IMR-90 (cell line): ENCODE measurements at regions not wholly inside any gene's neighbourhood (a gene's known extent, or its start where the extent isn't known, plus 50 kb on each side); places are given as distances from the start of the nearest gene placed in this dataset.

Source experiments
- ATAC-seq: fragments of 200-7000 bp; cut with Tn5 transposase; 2 replicates; pipeline ENCODE4 v1.9.1; 2020; ENCODE audit warnings: low read depth, mild to moderate bottlenecking, moderate library complexity
- BruUV-seq: library from RNA; stranded (reverse); fragments of 400-500 nt; replicated peaks from 2 replicates; lab custom pipeline; 2021; lab: Mats Ljungman, UMichigan
- CTCF ChIA-PET: fragments of 300-600 bp; formaldehyde crosslinking; extraction: SDS; loops from one replicate; lab custom pipeline; 2021; ENCODE audit warnings: antibody characterized with exemption; lab: Yijun Ruan, JAX
- POLR2A ChIA-PET: fragments of 300-600 bp; sonication (Branson Sonifier 250); formaldehyde crosslinking; loops from one replicate; lab custom pipeline; 2022; ENCODE audit warnings: antibody characterized with exemption; ENCODE audit not compliant: unreplicated experiment; lab: Charles Lee
- DNase-seq: peaks from one replicate; pipeline ENCODE4 v3.0.0; 2013
- H2AFZ ChIP-seq: replicated peaks from 2 replicates; pipeline ENCODE3; 2013; ENCODE audit warnings: low read length, mild to moderate bottlenecking; ENCODE audit not compliant: poor library complexity
- H2AK5ac ChIP-seq: 2 replicates; pipeline ENCODE4 v1.6.1; 2013; ENCODE audit warnings: low read depth, low read length, inconsistent platforms
- H2AK9ac ChIP-seq: replicated peaks from 2 replicates; pipeline ENCODE3; 2013; ENCODE audit warnings: mild to moderate bottlenecking, low read depth, low read length, moderate library complexity; ENCODE audit not compliant: poor library complexity
- H2BK120ac ChIP-seq: 2 replicates; pipeline ENCODE4 v1.6.1; 2013; ENCODE audit warnings: low read depth, low read length, inconsistent platforms
- H2BK15ac ChIP-seq: 3 replicates; pipeline ENCODE4 v1.6.1; 2013; ENCODE audit warnings: low read depth, low read length, inconsistent platforms
- H2BK20ac ChIP-seq: 2 replicates; pipeline ENCODE4 v1.6.1; 2013; ENCODE audit warnings: low read depth, mild to moderate bottlenecking, inconsistent platforms, low read length, moderate library complexity
- H2BK5ac ChIP-seq: 2 replicates; pipeline ENCODE4 v1.6.1; 2013; ENCODE audit warnings: mild to moderate bottlenecking, low read depth, low read length, inconsistent platforms; ENCODE audit not compliant: poor library complexity, severe bottlenecking
- H3K14ac ChIP-seq: replicated peaks from 2 replicates; pipeline ENCODE4 v1.6.1; 2013; ENCODE audit warnings: low read depth, low read length, inconsistent platforms
- H3K18ac ChIP-seq: 2 replicates; pipeline ENCODE4 v1.6.1; 2013; ENCODE audit warnings: low read depth, low read length, control low read depth
- H3K23ac ChIP-seq: 2 replicates; pipeline ENCODE4 v1.6.1; 2013; ENCODE audit warnings: low read depth, low read length, inconsistent platforms
- H3K27ac ChIP-seq: 2 replicates; pipeline ENCODE4 v1.5.1; 2013; ENCODE audit warnings: mild to moderate bottlenecking, control low read depth, low read length; ENCODE audit not compliant: insufficient read depth
- H3K27me3 ChIP-seq: 2 replicates; pipeline ENCODE4 v1.6.1; 2013; ENCODE audit warnings: low read length; ENCODE audit not compliant: control insufficient read depth, insufficient read depth
- H3K36me3 ChIP-seq: 2 replicates; pipeline ENCODE4 v1.6.1; 2013; ENCODE audit warnings: low read length, mixed read lengths; ENCODE audit not compliant: control insufficient read depth, insufficient read depth
- H3K4ac ChIP-seq: 2 replicates; pipeline ENCODE4 v1.6.1; 2013; ENCODE audit warnings: low read depth, low read length, inconsistent platforms
- H3K4me1 ChIP-seq: 2 replicates; pipeline ENCODE4 v1.6.1; 2013; ENCODE audit warnings: low read length, mixed read lengths; ENCODE audit not compliant: control insufficient read depth, insufficient read depth
- H3K4me2 ChIP-seq: 2 replicates; pipeline ENCODE4 v1.6.1; 2013; ENCODE audit warnings: low read depth, mild to moderate bottlenecking, control low read depth, low read length, moderate library complexity
- H3K4me3 ChIP-seq: 2 replicates; pipeline ENCODE4 v1.5.1; 2013; ENCODE audit warnings: low read depth, mild to moderate bottlenecking, control low read depth, low read length, moderate library complexity; ENCODE audit not compliant: insufficient read depth
- H3K56ac ChIP-seq: 2 replicates; pipeline ENCODE4 v1.6.1; 2013; ENCODE audit warnings: low read length, inconsistent platforms; ENCODE audit not compliant: insufficient read depth; ENCODE audit errors: extremely low read depth
- H3K79me1 ChIP-seq, 2 experiments: 2 replicates each; pipeline ENCODE4 v1.6.1; 2013; ENCODE audit warnings: low read length in 2 of 2, inconsistent platforms in 1 of 2, low read depth in 1 of 2
- H3K9ac ChIP-seq: 2 replicates; pipeline ENCODE4 v1.6.1; 2013; ENCODE audit warnings: low read depth, low read length, control low read depth
- H3K9me1 ChIP-seq: 2 replicates; pipeline ENCODE4 v1.6.1; 2013; ENCODE audit warnings: low read length, inconsistent platforms; ENCODE audit not compliant: insufficient read depth
- H3K9me3 ChIP-seq: 2 replicates; pipeline ENCODE4 v1.6.1; 2013; ENCODE audit warnings: low read length; ENCODE audit not compliant: control insufficient read depth, insufficient read depth
- H4K20me1 ChIP-seq: 2 replicates; pipeline ENCODE4 v1.6.1; 2013; ENCODE audit warnings: low read length, inconsistent platforms; ENCODE audit not compliant: insufficient read depth
- H4K5ac ChIP-seq: 2 replicates; pipeline ENCODE4 v1.6.1; 2013; ENCODE audit warnings: mild to moderate bottlenecking, low read depth, low read length, control low read depth
- H4K8ac ChIP-seq, 2 experiments: 2 replicates each; pipeline ENCODE4 v1.6.1; 2013; ENCODE audit warnings: low read depth in 2 of 2, low read length in 2 of 2, control low read depth in 1 of 2, inconsistent platforms in 1 of 2
- H4K91ac ChIP-seq: 2 replicates; pipeline ENCODE4 v1.6.1; 2013; ENCODE audit warnings: low read depth, low read length, inconsistent platforms; ENCODE audit not compliant: insufficient read depth
- POLR2A ChIP-seq: IDR thresholded peaks from 2 replicates; pipeline ENCODE4 v1.6.1; 2012; ENCODE audit warnings: mild to moderate bottlenecking, low read depth, low read length
- SMC3 ChIP-seq: fragments of 150-350 bp; IDR thresholded peaks from 2 replicates; pipeline ENCODE4 v1.6.1; 2016; ENCODE audit warnings: low read depth, mild to moderate bottlenecking, antibody characterized with exemption, low read length, moderate library complexity
- WGBS, 2 experiments: methylation state at CpG; one replicate each; pipeline versions ENCODE4 v1.1.5 to v1.1.7; 2013; ENCODE audit warnings: missing lambda C conversion rate in 2 of 2; ENCODE audit not compliant: insufficient read length in 1 of 2; ENCODE audit errors: extremely low coverage in 2 of 2; 5-methylcytosine and 5-hydroxymethylcytosine counted together
- dilution Hi-C: fragments of 300-500 bp; cut with HindIII; formaldehyde crosslinking; loops from one replicate; pipeline ENCODE4 v1.14.3; 2018; ENCODE audit warnings: low sequenced_read_pairs; ENCODE audit not compliant: unreplicated experiment
- in situ Hi-C: fragments of 300-500 bp; cut with MboI; formaldehyde crosslinking; loops from 3 replicates; pipeline ENCODE4 v1.14.3; 2019; ENCODE audit warnings: low sequenced_read_pairs, inconsistent platforms, mixed read lengths
- intact Hi-C: fragments of 100-400 bp; cut with micrococcal nuclease; formaldehyde crosslinking; loops from 2 replicates; pipeline ENCODE4 v1.10.0; 2022

DNA sequence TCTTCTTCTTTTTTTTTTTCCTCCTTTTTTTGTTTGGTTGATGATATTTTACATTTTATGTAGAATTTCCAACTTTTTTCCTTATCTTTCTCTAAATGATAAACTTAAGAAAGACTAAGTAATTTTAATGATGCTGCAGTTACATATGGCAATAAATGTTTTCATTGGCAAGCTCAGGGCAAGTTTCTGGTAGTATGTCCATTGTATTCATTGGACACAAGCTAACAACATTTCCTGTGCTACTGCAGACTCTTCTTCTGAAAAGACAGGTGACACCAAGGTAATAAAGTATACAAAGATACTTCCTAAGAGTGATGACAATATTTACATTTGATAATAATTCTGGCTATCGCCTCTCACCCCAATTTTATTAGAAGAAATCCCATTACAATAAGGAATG is 219.2 kb upstream of the NFIA start:
- no peak overlapping the region for H4K5ac ChIP-seq
- no CpG with 5 or more reads among the region's 1 CpG for WGBS, 2 experiments
- no peak overlapping the region for H2BK15ac ChIP-seq
- CTCF ChIA-PET: no interaction called here
- H3K27me3 ChIP-seq: no peaks in the 10 kb centered on the region
- no peaks in the 10 kb centered on the region for H3K79me1 ChIP-seq
- TF ChIP-seq SMC3 (no peak), POLR2A (no peak)
- H2AFZ ChIP-seq: no peak overlapping the region
- no peak overlapping the region for H2BK20ac ChIP-seq
- H3K36me3 ChIP-seq: no peaks in the 10 kb centered on the region
- no peak overlapping the region for H4K91ac ChIP-seq
- in situ Hi-C loops: loop anchor here (25.0 kb wide), 1 partner anchor 999 kb away; no protein-coding TSS in a partner anchor
- H4K20me1 ChIP-seq: no peaks in the 10 kb centered on the region
- intact Hi-C loops: no loop called here
- POLR2A ChIA-PET: no interaction called here
- no peak overlapping the region for H2AK5ac ChIP-seq
- no TSS peak for BruUV-seq
- no peak overlapping the region for H3K56ac ChIP-seq
- no peak for DNase-seq
- no peak overlapping the region for H2BK5ac ChIP-seq
- ATAC-seq: no peak
- no peak overlapping the region for H4K8ac ChIP-seq
- H3K4me1 ChIP-seq: no peaks in the 10 kb centered on the region
- no peak overlapping the region for H3K4ac ChIP-seq
- no peak overlapping the region for H2AK9ac ChIP-seq
- no peak overlapping the region for H3K18ac ChIP-seq
- H3K9me3 ChIP-seq: no peaks in the 10 kb centered on the region
- no peak overlapping the region for H3K23ac ChIP-seq
- H3K9ac ChIP-seq: no peak overlapping the region
- no peak overlapping the region for H3K4me2 ChIP-seq
- dilution Hi-C loops: no loop called here
- no peak overlapping the region for H3K27ac ChIP-seq
- no peak overlapping the region for H3K14ac ChIP-seq
- no peaks in the 10 kb centered on the region for H3K9me1 ChIP-seq
- no peak overlapping the region for H2BK120ac ChIP-seq
- no peak overlapping the region for H3K4me3 ChIP-seq
